HUDEP-2 (cell line): ENCODE measurements at regions not wholly inside any gene's neighbourhood (a gene's known extent, or its start where the extent isn't known, plus 50 kb on each side); places are given as distances from the start of the nearest gene placed in this dataset.

Experiments
- DNase-seq, 76 experiments: peaks; one replicate each; lab custom pipeline; 2025; ENCODE audit not compliant: unreplicated experiment in 76 of 76; lab: John Stamatoyannopoulos, UW

DNA sequence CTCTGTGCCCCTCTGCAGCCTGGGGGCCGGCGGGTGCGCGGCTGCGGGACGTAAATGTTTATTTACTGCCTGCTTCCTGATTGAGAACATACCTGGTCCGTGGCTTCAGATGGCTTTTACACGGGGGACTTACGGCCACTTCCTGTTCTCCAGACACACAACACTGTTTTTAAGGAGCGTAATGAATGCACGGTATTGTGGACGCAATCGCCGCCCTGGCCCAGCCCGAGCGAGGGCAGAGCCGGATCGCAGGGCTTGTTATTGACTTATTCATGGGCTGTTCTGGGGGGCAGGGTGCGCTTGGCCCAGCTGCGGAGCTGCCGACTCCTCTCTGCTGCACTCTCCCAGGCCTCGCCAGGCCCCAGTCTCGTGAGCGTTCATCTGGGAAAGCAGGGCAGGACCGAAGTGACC lies 52.8 kb upstream of the ACTRT2 start:
- DNase-seq: no peak

DNA sequence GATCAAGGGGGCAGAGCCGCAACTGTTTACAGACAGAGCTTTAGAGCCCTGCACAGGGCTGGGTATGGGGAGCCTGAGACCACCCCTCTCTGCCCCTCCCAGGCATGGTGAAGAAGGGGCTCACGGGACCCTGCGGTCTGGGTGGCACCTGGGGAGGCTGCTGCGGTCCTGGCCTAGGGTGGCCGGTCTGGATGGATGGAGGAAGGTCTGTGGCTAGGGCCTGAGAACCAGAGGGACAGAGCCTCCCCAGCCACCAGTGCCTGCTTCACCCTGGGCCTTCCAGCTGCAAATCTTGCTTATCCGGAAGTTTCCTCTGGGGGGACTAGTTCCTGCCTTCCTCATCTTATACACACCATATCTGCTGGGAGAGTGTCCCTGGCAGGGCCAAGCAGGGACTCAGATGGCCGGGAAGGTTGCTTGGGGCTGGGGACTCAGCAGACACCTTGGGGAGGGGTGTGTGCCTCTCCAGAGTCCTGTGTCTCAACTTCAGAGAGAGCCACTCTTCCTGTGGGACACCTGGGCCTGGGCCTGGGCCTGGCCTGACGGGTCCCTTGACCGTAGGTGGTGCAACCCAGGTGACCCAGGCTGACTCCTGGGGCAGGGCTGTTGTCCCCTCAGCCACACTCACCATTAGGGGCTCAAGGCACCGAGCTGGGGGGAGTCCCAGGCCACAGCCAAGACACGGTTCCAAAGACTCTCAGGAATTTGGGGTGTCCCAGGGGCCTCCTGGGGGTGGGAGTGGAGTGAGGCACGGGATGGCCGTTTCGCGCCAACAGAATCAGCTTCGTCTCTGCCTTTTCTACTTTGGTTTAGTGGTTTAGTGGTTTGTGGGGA lies 52.0 kb upstream of the ACTRT2 start:
- DNase-seq: no peak

DNA sequence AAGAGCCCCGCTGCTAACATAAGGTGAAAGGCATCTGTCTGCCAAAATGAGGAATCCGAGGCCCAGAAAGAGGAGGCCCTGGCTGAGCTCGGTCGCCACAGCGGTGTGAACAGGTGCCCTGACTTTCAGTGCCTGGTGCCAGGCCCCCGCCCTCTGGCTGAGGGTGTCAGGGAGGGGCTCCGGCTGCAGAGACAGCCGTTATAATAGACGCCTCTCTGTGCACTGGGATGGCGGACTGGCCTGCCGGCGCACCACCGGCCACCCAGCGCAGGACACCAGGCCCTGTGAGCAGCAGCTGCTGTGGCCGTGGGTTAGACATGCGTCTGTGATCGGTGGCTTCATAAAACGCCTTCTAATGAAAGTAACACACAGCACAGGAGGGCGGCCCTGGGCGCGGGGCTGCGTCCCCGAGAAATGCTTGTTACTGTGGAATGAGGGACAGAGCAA lies 51.4 kb upstream of the ACTRT2 start:
- DNase-seq: no peak

DNA sequence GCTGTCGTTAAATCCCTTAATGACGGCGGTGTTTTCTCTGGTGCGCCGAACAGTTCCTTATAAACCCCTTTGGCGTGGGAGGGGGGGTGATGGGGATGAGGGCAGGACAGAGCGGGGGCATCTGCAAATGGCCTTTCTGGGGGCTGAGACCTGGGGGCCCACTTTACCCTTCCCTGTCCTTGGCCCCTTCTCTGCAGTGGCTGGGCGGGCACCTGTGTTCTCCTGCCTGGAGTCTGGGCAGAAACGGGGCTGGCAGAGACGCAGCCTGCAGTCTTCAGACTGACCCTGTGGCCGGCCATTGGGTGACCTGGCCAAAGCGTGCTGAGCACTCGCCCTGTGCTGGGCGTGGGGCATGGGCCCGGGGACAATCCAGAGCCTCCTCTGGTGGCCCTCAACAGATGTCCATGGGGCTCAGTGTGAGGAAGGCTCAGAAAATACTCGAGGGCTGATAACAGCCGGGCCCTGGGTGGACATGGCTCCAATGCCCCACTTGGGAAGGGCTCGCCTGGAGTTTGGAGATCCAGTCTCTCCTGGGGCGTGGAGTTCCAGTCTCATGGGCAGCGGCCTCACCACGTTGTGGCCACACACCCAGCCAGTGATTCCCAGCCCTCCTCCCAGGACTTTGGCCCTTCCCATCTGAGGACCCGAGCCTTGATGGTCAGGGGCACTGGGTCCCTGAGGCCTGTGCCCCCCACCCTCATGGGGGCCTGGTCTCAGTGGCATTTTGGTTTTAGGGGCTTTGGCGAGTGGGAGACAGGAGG lies 50.8 kb upstream of the ACTRT2 start:
- no peak for DNase-seq

DNA sequence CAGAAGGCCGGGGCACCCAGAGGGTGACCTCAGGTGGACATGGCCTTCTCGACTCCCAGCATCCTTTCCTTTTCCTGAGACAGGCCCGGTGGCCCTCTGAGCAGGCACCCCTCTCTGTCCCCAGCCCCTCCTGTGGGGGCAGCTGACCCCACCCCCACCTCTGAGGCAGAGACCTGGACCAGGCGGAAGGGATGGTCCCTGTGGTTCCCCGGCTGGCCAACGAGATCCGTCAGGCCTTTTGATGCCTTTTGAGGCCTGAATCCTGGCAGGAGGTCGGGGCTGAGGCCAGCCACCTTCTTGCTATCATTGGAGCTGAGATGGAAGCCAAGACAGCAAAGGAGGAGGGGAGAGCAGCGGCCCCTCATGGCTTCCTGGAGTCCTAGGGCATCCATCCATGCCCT lies 50.2 kb upstream of the ACTRT2 start:
- no peak for DNase-seq
